GM12878 (cell line): ENCODE measurements at regions not wholly inside any gene's neighbourhood (a gene's known extent, or its start where the extent isn't known, plus 50 kb on each side); places are given as distances from the start of the nearest gene placed in this dataset.

ENCODE experiments used
- BCL3 ChIP-seq: IDR thresholded peaks from 2 replicates; pipeline ENCODE4 v1.6.1; 2011; ENCODE audit warnings: borderline replicate concordance, low read depth, mild to moderate bottlenecking, moderate library complexity, low read length; ENCODE audit not compliant: insufficient read depth, poor library complexity, severe bottlenecking
- BCLAF1 ChIP-seq: fragments of 450-650 bp; IDR thresholded peaks from 2 replicates; pipeline ENCODE4 v1.6.1; 2017; ENCODE audit warnings: antibody characterized with exemption, mild to moderate bottlenecking, moderate library complexity
- BHLHE40 ChIP-seq, 2 experiments: fragments of 450-650 bp in 1 of 2; IDR thresholded peaks; 2 replicates each; pipeline ENCODE4 v1.6.1; 2011 to 2017; ENCODE audit warnings: low read depth in 2 of 2, borderline replicate concordance in 1 of 2, improper control_type of control experiment in 1 of 2, low read length in 1 of 2, mild to moderate bottlenecking in 1 of 2
- EP300 ChIP-seq, 2 experiments: fragments of 150-350 bp in 1 of 2; IDR thresholded peaks; 2 replicates each; pipeline ENCODE4 v1.6.1; 2011 to 2012; ENCODE audit warnings: low read depth in 2 of 2, low read length in 2 of 2, borderline replicate concordance in 1 of 2, improper control_type of control experiment in 1 of 2, inconsistent platforms in 1 of 2; ENCODE audit not compliant: control insufficient read depth in 1 of 2
- EZH2 ChIP-seq: IDR thresholded peaks from 2 replicates; pipeline ENCODE4 v1.6.1; 2012; ENCODE audit warnings: low read depth, mild to moderate bottlenecking, control low read depth, inconsistent platforms, low read length, borderline replicate concordance; ENCODE audit not compliant: control insufficient read depth
- FOXK2 ChIP-seq: fragments of 450-650 bp; IDR thresholded peaks from 2 replicates; pipeline ENCODE4 v1.6.1; 2017; ENCODE audit warnings: mild to moderate bottlenecking, moderate library complexity
- GATAD2B ChIP-seq: fragments of 450-650 bp; conservative IDR thresholded peaks from 2 replicates; pipeline ENCODE4 v1.6.1; 2017; ENCODE audit warnings: low read depth, mild to moderate bottlenecking, moderate library complexity
- JUNB ChIP-seq: IDR thresholded peaks from 2 replicates; pipeline ENCODE4 v1.6.1; 2016; ENCODE audit warnings: antibody characterized with exemption, mild to moderate bottlenecking
- MXI1 ChIP-seq: fragments of 150-350 bp; IDR thresholded peaks from 2 replicates; pipeline ENCODE4 v1.6.1; 2011; ENCODE audit warnings: low read depth, mild to moderate bottlenecking, inconsistent platforms, low read length, improper control_type of control experiment
- MYB ChIP-seq: fragments of 150-350 bp; IDR thresholded peaks from 2 replicates; pipeline ENCODE4 v1.6.1; 2014; ENCODE audit warnings: mild to moderate bottlenecking, low read depth, low read length, borderline replicate concordance
- NFYA ChIP-seq: IDR thresholded peaks from 2 replicates; pipeline ENCODE4 v1.6.1; 2011; ENCODE audit warnings: low read depth, mild to moderate bottlenecking, low read length, improper control_type of control experiment, borderline replicate concordance
- NKRF ChIP-seq: fragments of 450-650 bp; conservative IDR thresholded peaks from 2 replicates; pipeline ENCODE4 v1.6.1; 2017; ENCODE audit warnings: mild to moderate bottlenecking, moderate library complexity
- RAD51 ChIP-seq: fragments of 450-650 bp; IDR thresholded peaks from 2 replicates; pipeline ENCODE4 v1.6.1; 2016; ENCODE audit warnings: moderate library complexity, mild to moderate bottlenecking, inconsistent platforms
- RELA ChIP-seq: fragments of 450-650 bp; IDR thresholded peaks from 2 replicates; pipeline ENCODE4 v1.8.0; 2014; ENCODE audit warnings: borderline replicate concordance; ENCODE audit not compliant: partially characterized antibody
- SPI1 ChIP-seq: IDR thresholded peaks from 2 replicates; pipeline ENCODE4 v1.6.1; 2011; ENCODE audit warnings: low read depth, mild to moderate bottlenecking, low read length, moderate library complexity, borderline replicate concordance; ENCODE audit not compliant: insufficient read depth
- SRF ChIP-seq, 2 experiments: IDR thresholded peaks; 2 replicates each; pipeline ENCODE4 v1.6.1; 2011; ENCODE audit warnings: low read depth in 2 of 2, low read length in 2 of 2, mild to moderate bottlenecking in 1 of 2, moderate library complexity in 1 of 2
- STAT3 ChIP-seq: IDR thresholded peaks from 2 replicates; pipeline ENCODE4 v1.6.1; 2011; ENCODE audit warnings: low read depth, low read length, improper control_type of control experiment
- YY1 ChIP-seq: IDR thresholded peaks from 2 replicates; pipeline ENCODE4 v1.6.1; 2011; ENCODE audit warnings: low read depth, mild to moderate bottlenecking, low read length
- ZNF217 ChIP-seq: fragments of 450-650 bp; IDR thresholded peaks from 2 replicates; pipeline ENCODE4 v1.6.1; 2017; ENCODE audit warnings: antibody characterized with exemption, mild to moderate bottlenecking
- TF ChIP-seq, protein P1 (sequence below): IDR thresholded peaks from 2 replicates; pipeline ENCODE4 v1.6.1; 2012; ENCODE audit warnings: low read depth, low read length, improper control_type of control experiment
- TF ChIP-seq, protein P2 (sequence below), 3 experiments: IDR thresholded peaks in 2 of 3; conservative IDR thresholded peaks in 1 of 3; 2 replicates each; pipeline ENCODE4 v1.5.1; 2011; ENCODE audit warnings: low read depth in 3 of 3, low read length in 3 of 3, mild to moderate bottlenecking in 3 of 3, control low read depth in 2 of 3, moderate library complexity in 2 of 3, inconsistent platforms in 1 of 3, mixed read lengths in 1 of 3; ENCODE audit not compliant: control insufficient read depth in 2 of 3, insufficient read depth in 1 of 3; ENCODE audit errors: extremely low read depth in 1 of 3

DNA sequence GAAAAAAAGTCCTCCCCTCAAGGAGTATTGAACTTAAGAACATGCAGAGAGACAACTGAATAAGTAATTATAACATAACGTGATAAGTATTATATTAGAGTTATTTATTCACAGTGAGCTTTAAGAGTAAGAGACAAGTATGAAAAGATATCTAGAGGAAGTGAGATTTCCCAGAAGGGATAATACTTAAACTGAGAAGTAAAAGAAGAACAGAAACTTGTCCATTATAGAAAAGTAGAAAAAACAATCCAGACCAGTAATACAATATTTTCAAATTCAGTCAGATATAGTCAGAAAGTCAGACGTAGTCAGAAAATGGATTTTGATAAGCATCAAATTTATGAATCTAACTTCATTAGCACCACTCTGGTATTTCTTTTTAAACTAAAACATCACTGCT lies 613.0 kb upstream of the CCNG1 start (continued):
- no peak for TF ChIP-seq BCLAF1
- no peak for TF ChIP-seq SRF (IDR thresholded peaks at IDR 0.05; ENCODE audit: low read depth in 2 of 2, low read length in 2 of 2)
- TF ChIP-seq EP300 (IDR thresholded peaks at IDR 0.05; ENCODE audit: borderline replicate concordance in 1 of 2, control insufficient read depth in 1 of 2, low read depth in 2 of 2, low read length in 2 of 2): peak; percentile 82 to 88
- no peak for TF ChIP-seq MYB
- TF ChIP-seq RELA: no peak
- no peak for TF ChIP-seq RAD51
- peak; percentile 90 for TF ChIP-seq JUNB
- peak; percentile 92; the same call in 1 of the 2 replicates for TF ChIP-seq ZNF217
- no peak for TF ChIP-seq NFYA
- TF ChIP-seq BHLHE40 (IDR thresholded peaks at IDR 0.05; ENCODE audit: borderline replicate concordance in 1 of 2, low read depth in 2 of 2, low read length in 1 of 2): 0 out of 4 replicates have a peak, but pooled peaks of 1 of the 2 experiments have one; percentile 29
- no peak for TF ChIP-seq FOXK2
- no peak for TF ChIP-seq NKRF
- no peak for TF ChIP-seq STAT3
- TF ChIP-seq MXI1: peak; percentile 56; the same call in 1 of the 2 replicates
- peak; percentile 86 for TF ChIP-seq SPI1
- no peak for TF ChIP-seq YY1
- TF ChIP-seq EZH2: no peak
- TF ChIP-seq GATAD2B: no peak
- TF ChIP-seq BCL3: no peak
- TF ChIP-seq, protein P1, sequence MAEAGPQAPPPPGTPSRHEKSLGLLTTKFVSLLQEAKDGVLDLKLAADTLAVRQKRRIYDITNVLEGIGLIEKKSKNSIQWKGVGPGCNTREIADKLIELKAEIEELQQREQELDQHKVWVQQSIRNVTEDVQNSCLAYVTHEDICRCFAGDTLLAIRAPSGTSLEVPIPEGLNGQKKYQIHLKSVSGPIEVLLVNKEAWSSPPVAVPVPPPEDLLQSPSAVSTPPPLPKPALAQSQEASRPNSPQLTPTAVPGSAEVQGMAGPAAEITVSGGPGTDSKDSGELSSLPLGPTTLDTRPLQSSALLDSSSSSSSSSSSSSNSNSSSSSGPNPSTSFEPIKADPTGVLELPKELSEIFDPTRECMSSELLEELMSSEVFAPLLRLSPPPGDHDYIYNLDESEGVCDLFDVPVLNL: no peak
- TF ChIP-seq, protein P2, sequence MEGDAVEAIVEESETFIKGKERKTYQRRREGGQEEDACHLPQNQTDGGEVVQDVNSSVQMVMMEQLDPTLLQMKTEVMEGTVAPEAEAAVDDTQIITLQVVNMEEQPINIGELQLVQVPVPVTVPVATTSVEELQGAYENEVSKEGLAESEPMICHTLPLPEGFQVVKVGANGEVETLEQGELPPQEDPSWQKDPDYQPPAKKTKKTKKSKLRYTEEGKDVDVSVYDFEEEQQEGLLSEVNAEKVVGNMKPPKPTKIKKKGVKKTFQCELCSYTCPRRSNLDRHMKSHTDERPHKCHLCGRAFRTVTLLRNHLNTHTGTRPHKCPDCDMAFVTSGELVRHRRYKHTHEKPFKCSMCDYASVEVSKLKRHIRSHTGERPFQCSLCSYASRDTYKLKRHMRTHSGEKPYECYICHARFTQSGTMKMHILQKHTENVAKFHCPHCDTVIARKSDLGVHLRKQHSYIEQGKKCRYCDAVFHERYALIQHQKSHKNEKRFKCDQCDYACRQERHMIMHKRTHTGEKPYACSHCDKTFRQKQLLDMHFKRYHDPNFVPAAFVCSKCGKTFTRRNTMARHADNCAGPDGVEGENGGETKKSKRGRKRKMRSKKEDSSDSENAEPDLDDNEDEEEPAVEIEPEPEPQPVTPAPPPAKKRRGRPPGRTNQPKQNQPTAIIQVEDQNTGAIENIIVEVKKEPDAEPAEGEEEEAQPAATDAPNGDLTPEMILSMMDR (IDR thresholded peaks at IDR 0.05 in 2 of 3, conservative IDR thresholded peaks at IDR 0.05 in 1 of 3; ENCODE audit: control insufficient read depth in 2 of 3, extremely low read depth in 1 of 3, insufficient read depth in 1 of 3, low read depth in 3 of 3, low read length in 3 of 3): no peak
